GM12878 (cell line): ENCODE measurements at regions not wholly inside any gene's neighbourhood (a gene's known extent, or its start where the extent isn't known, plus 50 kb on each side); places are given as distances from the start of the nearest gene placed in this dataset.

Experiments used
- ATAC-seq: fragments of 200-7000 bp; cut with Tn5 transposase; 3 replicates; pipeline ENCODE4 v1.9.1; 2020; ENCODE audit warnings: mild to moderate bottlenecking, moderate library complexity
- BruUV-seq: library from RNA; stranded (reverse); fragments of 400-500 nt; replicated peaks from 2 replicates; lab custom pipeline; 2021; lab: Mats Ljungman, UMichigan
- CTCF ChIA-PET: fragments of 300-600 bp; sonication (Branson Sonifier 250); formaldehyde crosslinking; extraction: SDS; loops from one replicate; lab custom pipeline; 2021; ENCODE audit warnings: inconsistent platforms; lab: Yijun Ruan, JAX
- POLR2A ChIA-PET: fragments of 350-600 bp; formaldehyde crosslinking; extraction: SDS; loops from one replicate; lab custom pipeline; 2021; ENCODE audit warnings: inconsistent platforms; lab: Charles Lee
- RAD21 ChIA-PET: fragments of 300-600 bp; sonication (Branson Sonifier 250); formaldehyde crosslinking; loops from one replicate; lab custom pipeline; 2023; ENCODE audit warnings: antibody characterized with exemption; ENCODE audit not compliant: unreplicated experiment; lab: Charles Lee
- SMC1A ChIA-PET: fragments of 300-600 bp; sonication (Branson Sonifier 250); formaldehyde crosslinking; loops from one replicate; lab custom pipeline; 2023; ENCODE audit not compliant: unreplicated experiment, uncharacterized antibody; lab: Charles Lee
- DNase-seq: peaks from one replicate; pipeline ENCODE4 v3.0.0-alpha.2; 2011; ENCODE audit warnings: low read depth, low spot score
- FAIRE-seq: peaks from 3 replicates; lab custom pipeline; 2011; peaks lifted over from hg19 to GRCh38; lab: Jason Lieb, UNC
- H2AFZ ChIP-seq: 2 replicates; pipeline ENCODE4 v1.6.0; 2011; ENCODE audit warnings: low read depth, low read length, control low read depth; ENCODE audit not compliant: control insufficient read depth
- H3K27ac ChIP-seq: 2 replicates; pipeline ENCODE4 v1.5.1; 2011; ENCODE audit warnings: control low read depth; ENCODE audit not compliant: control insufficient read depth, insufficient read depth
- H3K27me3 ChIP-seq, 2 experiments: replicated peaks in 1 of 2; 2 replicates each; pipeline versions ENCODE4 v1.6.0 to v1.6.1; 2011; ENCODE audit warnings: low read length in 1 of 2; ENCODE audit not compliant: control insufficient read depth in 2 of 2, insufficient read depth in 2 of 2
- H3K36me3 ChIP-seq, 2 experiments: 2 replicates each; pipeline ENCODE4 v1.5.1; 2011; ENCODE audit warnings: low read length in 1 of 2; ENCODE audit not compliant: control insufficient read depth in 2 of 2, insufficient read depth in 2 of 2
- H3K4me1 ChIP-seq: 2 replicates; pipeline ENCODE4 v1.6.1; 2011; ENCODE audit warnings: mild to moderate bottlenecking, low read length, moderate library complexity, mixed read lengths; ENCODE audit not compliant: control insufficient read depth, insufficient read depth
- H3K4me2 ChIP-seq: 2 replicates; pipeline ENCODE4 v1.6.0; 2011; ENCODE audit warnings: control low read depth; ENCODE audit not compliant: control insufficient read depth, insufficient read depth
- H3K4me3 ChIP-seq: fragments of 200-600 bp; sonication (generic); 2 replicates; pipeline ENCODE4 v1.5.1; 2016
- H3K79me2 ChIP-seq: 2 replicates; pipeline ENCODE4 v1.6.0; 2011; ENCODE audit warnings: low read length; ENCODE audit not compliant: control insufficient read depth, insufficient read depth
- H3K9ac ChIP-seq: 2 replicates; pipeline ENCODE4 v1.8.0; 2011; ENCODE audit warnings: low read length, control low read depth, mixed read lengths; ENCODE audit not compliant: control insufficient read depth, insufficient read depth
- H3K9me3 ChIP-seq: replicated peaks from 3 replicates; pipeline ENCODE4 v1.5.1; 2011; ENCODE audit warnings: mild to moderate bottlenecking, low read length; ENCODE audit not compliant: control insufficient read depth, insufficient read depth
- H4K20me1 ChIP-seq: 2 replicates; pipeline ENCODE4 v1.6.0; 2011; ENCODE audit not compliant: control insufficient read depth, insufficient read depth
- BHLHE40 ChIP-seq, 2 experiments: fragments of 450-650 bp in 1 of 2; IDR thresholded peaks; 2 replicates each; pipeline ENCODE4 v1.6.1; 2011 to 2017; ENCODE audit warnings: low read depth in 2 of 2, borderline replicate concordance in 1 of 2, improper control_type of control experiment in 1 of 2, low read length in 1 of 2, mild to moderate bottlenecking in 1 of 2
- E4F1 ChIP-seq: fragments of 450-650 bp; IDR thresholded peaks from 2 replicates; pipeline ENCODE4 v1.6.1; 2018; ENCODE audit warnings: borderline replicate concordance, mild to moderate bottlenecking; ENCODE audit not compliant: partially characterized antibody
- NKRF ChIP-seq: fragments of 450-650 bp; conservative IDR thresholded peaks from 2 replicates; pipeline ENCODE4 v1.6.1; 2017; ENCODE audit warnings: mild to moderate bottlenecking, moderate library complexity
- POLR2A ChIP-seq: IDR thresholded peaks from 2 replicates; pipeline ENCODE4 v1.6.1; 2011; ENCODE audit warnings: low read depth, mild to moderate bottlenecking, low read length
- POLR2AphosphoS5 ChIP-seq: IDR thresholded peaks from 2 replicates; pipeline ENCODE4 v1.6.1; 2011; ENCODE audit warnings: mild to moderate bottlenecking, low read length, inconsistent platforms
- REST ChIP-seq: IDR thresholded peaks from 2 replicates; pipeline ENCODE4 v1.6.1; 2012; ENCODE audit warnings: mild to moderate bottlenecking, low read depth, low read length
- TARDBP ChIP-seq: IDR thresholded peaks from 2 replicates; pipeline ENCODE4 v1.6.1; 2016; ENCODE audit warnings: borderline replicate concordance
- WRNIP1 ChIP-seq: IDR thresholded peaks from 2 replicates; pipeline ENCODE4 v1.6.1; 2011; ENCODE audit warnings: low read depth, low read length, improper control_type of control experiment, borderline replicate concordance
- ZNF207 ChIP-seq: fragments of 450-650 bp; IDR thresholded peaks from 2 replicates; pipeline ENCODE4 v1.6.1; 2014; ENCODE audit warnings: antibody characterized with exemption, mild to moderate bottlenecking, borderline replicate concordance
- whole genome bisulfite sequencing: methylation state at CpG from one replicate; pipeline ENCODE4 v1.1.6; 2016; ENCODE audit warnings: low lambda C conversion rate; ENCODE audit not compliant: insufficient replicate concordance, insufficient coverage; ENCODE audit errors: missing lambda C conversion rate; 5-methylcytosine and 5-hydroxymethylcytosine counted together
- in situ Hi-C: fragments of 300-500 bp; cut with MboI; formaldehyde crosslinking; loops from 9 replicates; pipeline ENCODE4 v1.14.3; 2018; ENCODE audit warnings: mixed read lengths
- intact Hi-C: fragments of 100-400 bp; cut with micrococcal nuclease; formaldehyde crosslinking; loops from one replicate; pipeline ENCODE4 v1.14.2; 2022; ENCODE audit not compliant: unreplicated experiment

- no peak for TF ChIP-seq POLR2AphosphoS5
- no peak for TF ChIP-seq E4F1
These were observed 869.1 kb downstream of the QKI start (continued) for GRCh38 chr6:164283574-164283973.

- intact Hi-C loops = no loop called here
- BruUV-seq = no TSS peak
- Histone ChIP-seq H3K9me3 (no peaks in the 10 kb centered on the region), H3K4me3 (no peak overlapping the region), H3K36me3 (no peaks in the 10 kb centered on the region), H3K27me3 (no peaks in the 10 kb centered on the region), H3K79me2 (no peaks in the 10 kb centered on the region), H3K4me2 (no peak overlapping the region), H3K4me1 (no peaks in the 10 kb centered on the region), H3K27ac (no peak overlapping the region), H2AFZ (no peak overlapping the region), H4K20me1 (no peaks in the 10 kb centered on the region), H3K9ac (no peak overlapping the region)
- DNase-seq (no peak), ATAC-seq (no peak), FAIRE-seq (no peak)
- WGBS = 0% methylated on average over 1 of the region's 1 CpG
- in situ Hi-C loops = no loop called here
- RAD21 ChIA-PET = no interaction called here
- CTCF ChIA-PET = no interaction called here
- SMC1A ChIA-PET = no interaction called here
- TF ChIP-seq REST (no peak), NKRF (no peak), POLR2A (no peak), WRNIP1 (no peak), ZNF207 (no peak), BHLHE40 (IDR thresholded peaks at IDR 0.05; ENCODE audit: borderline replicate concordance in 1 of 2, low read depth in 2 of 2, low read length in 1 of 2) (no peak), TARDBP (no peak)
- POLR2A ChIA-PET = no interaction called here
These were observed 861.7 kb downstream of the QKI start for GRCh38 chr6:164276211-164276610.
